ENCODE measurements at regions not wholly inside any gene's neighbourhood (a gene's known extent, or its start where the extent isn't known, plus 50 kb on each side); places are given as distances from the start of the nearest gene placed in this dataset.

- DNase-seq, result no peak
Observed at GRCh38 chr4:159503236-159504008, 400.5 kb downstream of the RAPGEF2 start.

GRCh38 chr4:159504684-159505083, 401.8 kb downstream of the RAPGEF2 start:
- peak in 1 of 2 experiments; percentile 11 for DNase-seq

GRCh38 chr4:159505266-159505975, 402.5 kb downstream of the RAPGEF2 start:
- no peak for DNase-seq

DNA sequence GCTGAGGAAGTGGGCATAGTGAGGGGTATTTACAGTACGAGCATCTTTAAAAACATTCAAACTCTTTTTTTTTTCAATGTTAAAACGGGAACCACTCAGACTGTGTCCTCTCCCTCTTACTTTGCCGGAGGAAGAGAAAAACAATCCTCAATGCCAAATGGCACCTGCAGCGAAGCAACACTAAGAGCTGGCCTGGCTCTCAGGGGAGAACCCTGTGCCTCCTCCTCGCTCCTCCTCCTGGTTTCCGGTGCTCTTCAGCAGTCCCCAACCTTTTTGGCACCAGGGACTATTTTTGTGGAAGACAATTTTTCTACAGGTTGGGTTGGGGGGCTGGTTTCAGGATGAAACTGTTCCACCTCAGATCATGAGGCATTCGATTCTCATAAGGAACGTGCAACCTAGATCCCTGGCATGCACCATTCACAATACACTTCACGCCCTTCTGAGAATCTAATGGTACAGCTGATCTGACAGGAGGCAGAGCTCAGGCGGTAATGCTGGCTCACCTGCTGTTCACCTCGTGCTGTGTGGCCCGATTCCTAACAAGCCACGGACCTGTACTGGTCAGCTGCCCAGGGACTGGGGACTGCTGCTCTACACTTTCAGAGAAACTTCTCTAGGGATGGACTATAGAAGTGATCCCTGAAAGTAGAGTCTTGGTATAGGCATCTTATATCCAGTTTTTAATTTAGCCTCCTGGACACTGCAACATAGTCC, 404.1 kb downstream of the RAPGEF2 start:
- no peak for DNase-seq

- no peak for DNase-seq
Observed at GRCh38 chr4:159508917-159509500, 406.1 kb downstream of the RAPGEF2 start.

GRCh38 chr4:159512348-159512747, 409.5 kb downstream of the RAPGEF2 start:
- DNase-seq, result no peak

GRCh38 chr4:159515314-159516025, 412.6 kb downstream of the RAPGEF2 start:
- DNase-seq, result no peak

- DNase-seq, result no peak
Observed at GRCh38 chr4:159516556-159517140, 413.8 kb downstream of the RAPGEF2 start.

- no peak for DNase-seq
Observed at GRCh38 chr4:159520074-159520473, 417.2 kb downstream of the RAPGEF2 start.

- no peak for DNase-seq
Observed at GRCh38 chr4:159526172-159526571, 423.3 kb downstream of the RAPGEF2 start.

DNA sequence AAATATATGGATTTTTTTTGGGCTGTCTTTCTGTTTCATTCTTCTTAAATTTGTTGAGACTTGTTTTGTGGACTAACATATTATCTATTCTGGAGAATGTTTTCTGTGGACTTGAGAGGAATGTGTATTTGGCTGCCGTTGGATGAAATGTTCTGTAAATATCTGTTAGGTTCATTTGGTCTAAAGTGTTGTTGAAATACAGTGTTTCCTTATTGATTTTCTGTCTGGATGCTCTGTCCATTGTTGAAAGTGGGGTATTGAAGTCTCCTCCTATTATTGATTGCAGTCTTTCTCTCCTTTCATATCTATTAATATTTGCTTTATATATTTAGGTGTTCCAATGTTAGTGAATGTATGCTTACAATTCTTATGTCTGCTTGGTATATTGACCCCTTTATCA, 431.8 kb downstream of the RAPGEF2 start:
- DNase-seq, result no peak

DNA sequence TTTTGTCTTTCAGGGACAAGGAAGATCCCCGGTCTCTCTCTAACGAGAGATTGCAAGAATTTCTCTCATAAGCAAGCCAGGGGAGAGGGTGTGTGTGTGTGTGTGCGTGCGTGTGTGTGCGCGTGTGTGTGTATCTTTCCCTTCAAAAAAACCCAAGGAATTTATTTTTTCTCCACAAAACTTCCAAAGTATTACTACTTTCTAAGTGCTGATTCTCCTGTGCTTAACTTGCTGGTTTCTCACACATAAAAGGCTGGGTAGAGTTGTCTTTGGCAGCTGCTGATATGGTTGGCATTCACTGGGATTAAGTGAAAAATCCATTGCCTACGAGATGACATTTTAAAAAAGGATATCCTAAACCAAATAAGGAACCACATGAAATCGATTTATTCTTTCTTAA, 435.7 kb downstream of the RAPGEF2 start:
- no peak for DNase-seq

- DNase-seq, result no peak
Observed at GRCh38 chr4:159540038-159540437, 437.2 kb downstream of the RAPGEF2 start.

- no peak for DNase-seq
Observed at GRCh38 chr4:159540501-159540900, 437.6 kb downstream of the RAPGEF2 start.

DNA sequence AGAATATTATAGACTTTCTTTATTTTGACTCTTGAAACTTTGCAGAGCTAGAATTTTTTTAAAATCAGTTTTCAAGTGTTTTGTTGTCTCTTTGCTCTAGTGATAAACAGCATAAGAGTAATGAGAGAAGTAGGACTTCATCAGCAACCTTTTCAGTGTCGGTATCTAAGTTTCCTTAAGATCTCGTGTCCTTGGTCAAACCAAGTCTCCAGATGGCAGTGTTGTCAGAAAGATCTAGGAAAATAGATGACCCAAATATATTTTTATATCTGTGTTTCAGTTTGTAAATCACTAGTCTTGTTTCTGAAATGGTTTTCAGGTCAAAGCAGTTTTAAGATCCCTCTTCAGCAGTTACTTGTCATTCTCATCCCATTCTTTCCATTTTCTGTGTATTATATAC, 438.3 kb downstream of the RAPGEF2 start:
- no peak for DNase-seq

GRCh38 chr4:159542296-159542695, 439.4 kb downstream of the RAPGEF2 start:
- no peak for DNase-seq

GRCh38 chr4:159543831-159544230, 441.0 kb downstream of the RAPGEF2 start:
- no peak for DNase-seq

GRCh38 chr4:159545556-159545955, 442.7 kb downstream of the RAPGEF2 start:
- DNase-seq, result no peak

DNA sequence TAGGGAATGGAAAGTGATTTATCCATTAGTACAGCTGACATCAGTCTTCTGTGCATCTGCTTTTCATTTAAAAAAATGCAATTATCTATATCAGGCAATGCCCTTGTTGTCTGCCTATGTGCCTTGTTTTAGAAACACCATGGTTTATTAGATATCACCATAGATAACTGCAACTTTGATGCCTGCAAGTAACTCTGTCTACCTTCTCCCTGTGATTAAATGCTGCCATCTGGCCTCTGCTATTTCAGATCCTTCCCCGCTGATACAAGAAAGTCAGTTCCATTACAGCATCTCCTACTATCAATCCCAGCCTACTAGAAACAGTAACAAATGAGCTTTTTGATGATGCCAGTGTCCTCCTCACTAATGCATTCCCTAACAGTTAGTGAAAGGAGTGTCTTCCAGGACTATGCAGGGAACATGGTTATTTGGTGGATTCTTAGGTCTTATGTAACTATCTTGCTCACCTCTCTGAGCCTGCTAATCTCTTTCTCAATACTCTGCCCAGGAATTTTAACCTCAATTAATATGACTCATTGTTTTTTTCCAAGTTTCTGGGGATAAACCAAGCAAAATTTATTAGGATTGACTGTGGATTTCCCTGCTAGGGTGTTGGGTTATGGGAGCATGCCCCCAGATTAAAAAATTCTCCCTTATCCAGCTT, 444.9 kb downstream of the RAPGEF2 start:
- DNase-seq, result no peak

- no peak for DNase-seq
Observed at GRCh38 chr4:159549098-159549518, 446.2 kb downstream of the RAPGEF2 start.

DNA sequence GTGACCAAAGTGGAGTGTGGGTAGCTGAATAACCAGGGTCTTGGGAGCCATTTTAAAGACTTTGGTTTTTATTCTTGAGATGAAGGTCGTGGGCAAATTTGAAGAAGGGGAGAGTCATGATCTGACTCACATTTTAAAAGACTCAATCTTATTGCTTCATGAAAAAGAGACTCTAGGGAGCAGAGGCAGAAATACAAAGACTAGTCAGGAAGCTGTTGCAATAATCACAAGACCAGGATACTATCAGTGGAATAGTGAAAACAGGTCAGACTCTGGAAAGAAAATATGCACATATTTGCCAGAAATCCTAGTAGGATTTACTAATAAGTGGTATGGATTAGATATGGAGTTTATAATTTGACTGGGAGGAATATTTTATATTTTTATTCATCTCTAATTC, 448.4 kb downstream of the RAPGEF2 start:
- no peak for DNase-seq

Data from NCI-H446 (cell line).